DMS114 treated with DMSO at 0.1 percent for 48 hours (cell line): ENCODE measurements at regions not wholly inside any gene's neighbourhood (a gene's known extent, or its start where the extent isn't known, plus 50 kb on each side); places are given as distances from the start of the nearest gene placed in this dataset.
"Not testable (repeated sequence)": the region's sequence is repeated elsewhere in the genome, so short reads cannot be mapped to it uniquely, and the experiment has no call there.

Source experiments
- DNase-seq: peaks from one replicate; lab custom pipeline; 2025; ENCODE audit not compliant: unreplicated experiment; lab: John Stamatoyannopoulos, UW

GRCh38 chr2:95654897-95655296 lies 63.1 kb downstream of the TRIM43 start:
- DNase-seq = not testable (repeated sequence)

GRCh38 chr2:95656553-95656952 lies 64.8 kb downstream of the TRIM43 start:
- not testable (repeated sequence) for DNase-seq

GRCh38 chr2:95657937-95658336 lies 66.1 kb downstream of the TRIM43 start:
- DNase-seq = not testable (repeated sequence)

GRCh38 chr2:95660766-95661562 lies 69.2 kb downstream of the TRIM43 start:
- DNase-seq = not testable (repeated sequence)

GRCh38 chr2:95663471-95664441 lies 72.0 kb downstream of the TRIM43 start:
- not testable (repeated sequence) for DNase-seq

GRCh38 chr2:95666636-95667035 lies 74.8 kb downstream of the TRIM43 start:
- DNase-seq = not testable (repeated sequence)

- no peak for DNase-seq
Observed at GRCh38 chr2:95667480-95667879, 75.7 kb downstream of the TRIM43 start.

GRCh38 chr2:95668934-95669333 lies 77.1 kb downstream of the TRIM43 start:
- not testable (repeated sequence) for DNase-seq

GRCh38 chr2:95669441-95669991 lies 77.7 kb downstream of the TRIM43 start:
- DNase-seq = no peak

- no peak for DNase-seq
Observed at GRCh38 chr2:95670167-95670566, 78.4 kb downstream of the TRIM43 start.

GRCh38 chr2:95670686-95671085 lies 78.9 kb downstream of the TRIM43 start:
- DNase-seq = no peak

GRCh38 chr2:95671171-95671570 lies 79.4 kb downstream of the TRIM43 start:
- DNase-seq = not testable (repeated sequence)

- not testable (repeated sequence) for DNase-seq
Observed at GRCh38 chr2:95671992-95672391, 80.2 kb downstream of the TRIM43 start.

GRCh38 chr2:95672500-95672899 lies 80.7 kb downstream of the TRIM43 start:
- not testable (repeated sequence) for DNase-seq

- DNase-seq = no peak
Observed at GRCh38 chr2:95674186-95674585, 82.4 kb downstream of the TRIM43 start.

GRCh38 chr2:95676573-95676972 lies 84.8 kb downstream of the TRIM43 start:
- not testable (repeated sequence) for DNase-seq

- no peak for DNase-seq
Observed at GRCh38 chr2:95677346-95677745, 85.5 kb downstream of the TRIM43 start.

- not testable (repeated sequence) for DNase-seq
Observed at GRCh38 chr2:95677833-95678232, 86.0 kb downstream of the TRIM43 start.

GRCh38 chr2:95681158-95681557 lies 89.4 kb downstream of the TRIM43 start:
- not testable (repeated sequence) for DNase-seq

GRCh38 chr2:95681589-95682081 lies 89.8 kb downstream of the TRIM43 start:
- not testable (repeated sequence) for DNase-seq

GRCh38 chr2:95682889-95683517 lies 91.2 kb downstream of the TRIM43 start:
- not testable (repeated sequence) for DNase-seq
